GM21526 (cell line): ENCODE measurements at regions not wholly inside any gene's neighbourhood (a gene's known extent, or its start where the extent isn't known, plus 50 kb on each side); places are given as distances from the start of the nearest gene placed in this dataset.
"Not testable (repeated sequence)": the region's sequence is repeated elsewhere in the genome, so short reads cannot be mapped to it uniquely, and the experiment has no call there.

Experiments used
- ATAC-seq: cut with Tn5 transposase; IDR thresholded peaks from one replicate; pipeline ENCODE4 v1.9.1; 2021; ENCODE audit warnings: moderate library complexity; ENCODE audit not compliant: unreplicated experiment, low FRiP score

DNA sequence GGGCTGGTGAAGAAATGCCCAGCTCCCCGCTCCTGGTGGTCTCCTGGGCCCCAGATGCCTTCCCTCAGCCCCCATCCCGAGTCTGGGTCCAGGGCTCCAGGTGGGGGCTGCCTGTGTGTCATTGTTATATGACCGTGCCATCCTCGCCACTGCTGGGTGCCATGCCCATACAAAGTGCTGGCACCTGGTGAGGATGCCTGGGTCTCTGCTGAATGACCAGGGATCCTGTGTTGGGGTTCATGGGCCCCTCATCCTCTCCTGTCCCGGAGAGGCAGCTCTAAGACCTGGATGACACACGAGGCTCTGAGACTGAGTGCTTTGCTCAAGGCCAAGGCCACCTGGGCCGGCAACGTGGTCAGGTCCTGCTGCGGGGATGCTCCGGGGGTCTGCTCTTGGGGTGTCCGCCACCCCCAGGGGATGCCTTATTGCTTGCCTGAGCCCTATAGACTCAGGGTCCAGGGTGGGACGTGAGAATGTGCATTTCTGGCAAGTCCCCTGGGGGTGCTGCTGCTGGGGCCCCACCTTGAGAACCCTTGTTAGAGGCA is 206.9 kb downstream of the LAT start:
- not testable (repeated sequence) for ATAC-seq

DNA sequence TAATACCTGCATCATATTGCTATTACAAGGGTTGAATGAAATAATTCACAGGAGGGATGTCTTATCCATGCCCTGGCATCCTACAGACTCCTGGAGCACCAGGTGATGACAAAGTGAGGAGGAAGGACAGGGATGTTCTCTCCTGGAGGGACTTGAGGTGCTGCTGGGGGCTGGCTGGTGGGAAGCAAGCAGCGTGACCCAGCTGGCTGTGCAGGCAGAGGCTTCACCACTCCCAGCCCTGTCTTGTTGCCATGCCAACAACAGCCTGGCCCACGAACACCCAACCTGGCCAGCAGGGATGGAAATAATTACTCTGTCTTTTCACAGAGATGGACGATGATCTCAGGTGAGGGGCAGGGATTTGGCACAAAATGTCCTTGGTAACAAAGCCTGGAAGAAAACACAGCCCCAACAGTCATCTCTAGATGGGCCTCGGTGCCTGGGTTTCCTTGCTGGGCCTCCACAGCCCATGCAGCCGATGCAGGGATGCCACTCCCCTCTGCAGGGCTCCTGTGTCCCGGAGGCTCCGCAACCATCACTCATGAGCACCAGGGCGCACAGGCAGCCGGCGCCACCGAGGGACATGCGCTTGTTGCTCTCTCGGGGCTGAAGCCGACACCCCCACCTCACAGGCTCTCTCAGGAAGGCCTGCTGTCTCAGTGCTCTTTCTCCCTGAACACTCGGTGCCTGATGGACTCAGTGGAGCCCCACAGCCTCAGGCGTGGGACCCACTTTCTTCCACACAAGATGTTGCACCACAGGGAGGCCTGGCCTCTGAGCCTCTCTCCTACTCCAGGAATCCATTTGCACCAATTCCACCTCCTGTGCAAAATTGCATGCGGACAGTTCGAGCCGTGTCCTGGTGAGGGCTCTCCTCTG is 205.9 kb downstream of the LAT start:
- not testable (repeated sequence) for ATAC-seq

GRCh38 chr16:29188806-29189205 is 204.0 kb downstream of the LAT start:
- not testable (repeated sequence) for ATAC-seq

- ATAC-seq = not testable (repeated sequence)
Measured at GRCh38 chr16:29186306-29187220, 201.7 kb downstream of the LAT start.

GRCh38 chr16:29185872-29186271 is 201.0 kb downstream of the LAT start:
- not testable (repeated sequence) for ATAC-seq

- not testable (repeated sequence) for ATAC-seq
Measured at GRCh38 chr16:29184738-29185438, 200.0 kb downstream of the LAT start.

- not testable (repeated sequence) for ATAC-seq
Measured at GRCh38 chr16:29182940-29183868, 198.4 kb downstream of the LAT start.

DNA sequence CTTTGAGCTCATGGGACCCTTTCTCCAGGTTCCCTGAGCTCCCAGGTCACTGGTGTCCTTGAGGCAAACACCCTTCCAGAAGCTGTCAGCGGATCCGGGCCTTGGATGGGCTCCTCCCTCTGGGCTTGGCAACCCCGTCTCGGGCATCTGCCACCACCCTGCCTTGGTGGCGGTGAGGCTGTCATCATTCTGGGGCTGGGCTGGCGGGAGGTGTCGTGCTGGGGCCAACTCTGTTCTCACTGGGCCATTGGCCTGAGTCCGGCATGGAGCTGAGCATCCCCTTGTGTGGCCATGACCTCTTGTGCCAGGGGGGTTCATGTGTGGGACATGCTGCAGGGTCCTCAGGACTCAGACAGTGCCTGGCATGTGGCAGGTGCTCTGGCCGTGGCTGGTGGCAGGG is 197.6 kb downstream of the LAT start:
- no peak for ATAC-seq

- not testable (repeated sequence) for ATAC-seq
Measured at GRCh38 chr16:29181921-29182411, 197.1 kb downstream of the LAT start.

- not testable (repeated sequence) for ATAC-seq
Measured at GRCh38 chr16:29181254-29181780, 196.5 kb downstream of the LAT start.

GRCh38 chr16:29180206-29180600 is 195.4 kb downstream of the LAT start:
- not testable (repeated sequence) for ATAC-seq

DNA sequence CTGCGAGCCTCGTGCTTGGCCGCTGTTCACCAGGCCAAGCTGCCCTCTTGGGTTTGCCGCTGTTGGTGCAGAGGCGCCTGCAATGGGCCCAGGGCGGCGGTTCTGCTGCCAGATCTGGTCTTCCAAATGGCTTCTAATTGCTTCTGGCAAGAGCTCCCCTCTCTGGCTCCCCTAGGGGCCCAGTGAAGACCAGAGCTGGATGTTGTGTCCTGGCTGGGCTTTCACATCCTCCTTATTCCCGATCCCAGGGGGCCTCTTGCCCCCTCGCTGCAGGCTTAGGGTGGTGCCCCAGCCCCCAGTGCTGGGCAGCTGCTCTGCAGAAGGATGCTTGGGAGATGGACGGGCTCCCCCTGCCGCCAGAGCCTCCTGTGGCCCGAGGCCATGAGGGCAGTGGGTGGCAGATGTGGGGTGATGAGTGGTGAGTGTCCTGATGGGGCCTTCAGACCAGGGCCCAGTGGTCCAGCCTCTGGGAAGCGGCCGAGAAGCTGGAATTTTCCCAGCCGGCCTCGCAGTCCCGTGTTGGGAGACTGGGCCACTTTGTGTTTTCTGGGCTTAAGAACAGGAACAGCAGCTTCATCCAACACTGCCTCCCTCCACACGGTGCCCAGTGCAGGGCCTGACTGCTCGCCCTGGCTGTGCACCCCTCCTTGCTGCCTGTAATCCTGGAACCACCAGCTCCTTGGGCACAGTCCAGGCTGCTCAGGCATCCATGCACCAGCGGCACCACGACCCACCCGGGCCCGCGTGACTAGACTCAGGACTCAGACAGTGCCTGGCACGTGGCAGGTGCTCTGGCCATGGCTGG is 194.8 kb downstream of the LAT start:
- ATAC-seq = not testable (repeated sequence)

DNA sequence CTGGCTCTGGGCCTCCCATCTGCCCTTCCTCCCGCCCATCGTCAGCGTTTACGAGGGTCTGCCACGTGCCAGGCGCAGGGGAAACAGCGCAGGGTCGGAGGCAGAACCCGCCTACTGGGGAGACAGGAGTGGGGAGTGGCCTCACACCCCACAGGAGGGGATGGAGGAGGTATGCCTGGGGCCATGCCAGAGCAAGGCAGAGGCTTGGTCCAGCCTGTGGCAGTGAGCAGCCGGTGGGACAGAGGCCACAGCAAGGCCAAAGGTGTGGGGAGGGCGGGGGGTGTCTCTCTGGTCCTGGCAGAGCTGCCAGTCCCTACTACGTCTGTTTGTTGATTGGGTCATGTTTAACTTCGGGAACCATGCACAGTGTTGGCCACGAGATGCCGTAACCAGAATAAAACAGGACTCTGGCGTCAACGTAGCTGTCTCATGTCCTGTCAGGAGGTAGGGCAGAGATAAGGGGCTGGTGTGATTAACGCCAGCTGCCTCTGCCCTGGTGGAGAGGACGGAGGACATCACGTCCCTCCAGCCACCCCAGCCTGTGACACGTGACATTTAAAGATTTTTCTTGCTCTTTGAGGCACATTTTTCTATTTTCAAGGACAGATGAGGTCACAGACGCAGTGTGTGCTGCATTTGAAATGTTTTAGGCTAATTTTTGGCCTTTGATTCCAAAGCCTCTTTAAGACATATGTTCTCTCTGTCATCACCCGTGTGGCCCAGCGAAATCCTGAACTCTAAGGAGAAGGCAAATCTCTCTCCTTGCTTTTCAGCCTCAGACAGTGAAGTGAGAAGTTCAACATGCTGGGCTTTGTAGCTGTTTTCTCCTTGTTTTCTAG is 193.3 kb downstream of the LAT start:
- ATAC-seq = not testable (repeated sequence)

DNA sequence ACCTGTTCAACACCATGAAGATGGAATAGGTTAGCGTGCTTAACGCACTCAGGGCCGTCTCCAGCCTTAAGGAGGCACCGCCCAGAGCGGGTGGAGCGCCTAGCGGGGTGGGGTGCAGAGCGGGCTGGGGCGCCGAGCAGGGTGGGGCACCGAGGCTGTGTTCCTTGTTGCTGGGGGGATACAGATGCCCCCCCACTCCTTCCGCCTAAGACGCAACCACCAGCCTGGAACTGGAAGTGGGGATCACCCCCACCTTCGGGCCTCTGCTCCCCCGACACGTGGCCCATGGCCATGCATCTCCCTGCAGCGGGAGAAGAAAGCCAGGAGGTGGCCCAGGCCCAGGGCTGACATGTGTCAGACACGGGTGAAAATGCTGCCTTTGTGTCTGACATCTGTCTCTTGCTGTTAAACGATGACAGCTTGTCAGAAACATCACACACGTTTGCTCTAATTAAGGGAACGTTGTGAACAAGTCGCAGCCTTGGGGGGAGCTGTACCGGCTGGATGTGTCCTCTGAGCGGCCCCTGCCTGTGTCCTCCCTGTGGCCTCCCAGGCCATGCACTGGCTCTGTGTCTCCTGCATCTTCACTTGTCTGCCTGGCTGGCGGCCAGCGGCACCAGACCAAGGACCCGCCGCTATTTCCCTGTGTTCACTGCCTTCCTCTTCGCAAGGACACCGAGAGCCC is 192.5 kb downstream of the LAT start:
- ATAC-seq = not testable (repeated sequence)

- not testable (repeated sequence) for ATAC-seq
Measured at GRCh38 chr16:29176822-29177202, 192.0 kb downstream of the LAT start.

- not testable (repeated sequence) for ATAC-seq
Measured at GRCh38 chr16:29176154-29176470, 191.3 kb downstream of the LAT start.
